ENCODE measurements at regions not wholly inside any gene's neighbourhood (a gene's known extent, or its start where the extent isn't known, plus 50 kb on each side); places are given as distances from the start of the nearest gene placed in this dataset.

DNA sequence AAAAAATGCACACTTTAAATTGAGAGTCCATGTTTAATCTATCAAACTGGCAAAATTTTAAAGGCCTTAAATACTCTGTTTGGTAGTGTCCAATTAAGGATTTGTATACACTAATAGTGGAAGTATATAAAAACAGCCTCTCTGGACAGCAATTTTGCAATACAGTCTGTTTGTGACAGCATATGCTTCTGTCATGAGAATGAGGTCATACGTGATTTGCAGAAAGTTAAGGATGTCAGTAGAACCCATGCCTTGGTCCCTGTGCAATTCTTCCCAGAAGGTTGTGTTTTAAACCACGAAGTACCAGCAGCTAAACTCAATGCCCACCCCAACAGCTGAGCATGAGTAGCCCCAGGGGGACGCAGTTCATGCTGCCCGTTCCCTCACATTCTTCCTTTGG, 78.4 kb downstream of the AIPL1 start:
- intact Hi-C loops (cut with micrococcal nuclease) = no loop called here
- in situ Hi-C loops (cut with MboI) = no loop called here
- H2AFZ ChIP-seq (ENCODE audit: low read depth, low read length) = no peak overlapping the region
- H3K9me1 ChIP-seq (ENCODE audit: control insufficient read depth, insufficient read depth, low read length) = no peaks in the 10 kb centered on the region
- no peaks in the 10 kb centered on the region for H3K9me3 ChIP-seq (replicated peaks; ENCODE audit: control insufficient read depth, insufficient read depth, low read depth, low read length)
- TF ChIP-seq STAG1 (CRISPR knock-in tag; IDR thresholded peaks at IDR 0.05; ENCODE audit: borderline replicate concordance) = no peak
- TF ChIP-seq, protein P1, sequence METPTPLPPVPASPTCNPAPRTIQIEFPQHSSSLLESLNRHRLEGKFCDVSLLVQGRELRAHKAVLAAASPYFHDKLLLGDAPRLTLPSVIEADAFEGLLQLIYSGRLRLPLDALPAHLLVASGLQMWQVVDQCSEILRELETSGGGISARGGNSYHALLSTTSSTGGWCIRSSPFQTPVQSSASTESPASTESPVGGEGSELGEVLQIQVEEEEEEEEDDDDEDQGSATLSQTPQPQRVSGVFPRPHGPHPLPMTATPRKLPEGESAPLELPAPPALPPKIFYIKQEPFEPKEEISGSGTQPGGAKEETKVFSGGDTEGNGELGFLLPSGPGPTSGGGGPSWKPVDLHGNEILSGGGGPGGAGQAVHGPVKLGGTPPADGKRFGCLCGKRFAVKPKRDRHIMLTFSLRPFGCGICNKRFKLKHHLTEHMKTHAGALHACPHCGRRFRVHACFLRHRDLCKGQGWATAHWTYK (CRISPR knock-in tag; IDR thresholded peaks at IDR 0.05) = no peak
- no peak for TF ChIP-seq HMGN3 (IDR thresholded peaks at IDR 0.05; ENCODE audit: borderline replicate concordance, extremely low read depth, insufficient read length, low read depth, low read length)
- no peak overlapping the region for H3K4me2 ChIP-seq (ENCODE audit: insufficient read depth, low read length)
- no peak overlapping the region for H3K27ac ChIP-seq (ENCODE audit: extremely low read depth, low read depth, low read length)
- H3K36me3 ChIP-seq (ENCODE audit: control insufficient read depth, insufficient read depth, low read length) = no peaks in the 10 kb centered on the region
- H3K79me2 ChIP-seq (ENCODE audit: control insufficient read depth, insufficient read depth, low read length) = no peaks in the 10 kb centered on the region
- no peak for ATAC-seq
- no peak for FAIRE-seq
- H3K4me1 ChIP-seq (replicated peaks in 1 of 2; ENCODE audit: control insufficient read depth in 2 of 2, insufficient read depth in 2 of 2, low read length in 2 of 2) = no peaks in the 10 kb centered on the region
- CTCF ChIA-PET (ENCODE audit: low intra/inter-chr PET ratio) = no interaction called here
- no TSS peak for BruUV-seq (replicated peaks)
- H3K4me3 ChIP-seq = no peak overlapping the region
- 5% methylated on average over 4 of the region's 4 CpGs for WGBS (ENCODE audit: insufficient coverage, low coverage, missing lambda C conversion rate)
- no peaks in the 10 kb centered on the region; a peak in 1 of 5 replicates for H3K27me3 ChIP-seq (ENCODE audit: control insufficient read depth in 2 of 2, insufficient read depth in 2 of 2, low read length in 2 of 2)
- H3K9ac ChIP-seq (ENCODE audit: insufficient read depth in 1 of 2, low read depth in 2 of 2, low read length in 2 of 2) = no peak overlapping the region
- no peaks in the 10 kb centered on the region for H4K20me1 ChIP-seq (replicated peaks; ENCODE audit: control insufficient read depth, insufficient read depth, low read length)
- POLR2A ChIA-PET = no interaction called here
- DNase-seq (ENCODE audit: extremely low read depth in 1 of 4, low spot score in 3 of 4) = no peak

DNA sequence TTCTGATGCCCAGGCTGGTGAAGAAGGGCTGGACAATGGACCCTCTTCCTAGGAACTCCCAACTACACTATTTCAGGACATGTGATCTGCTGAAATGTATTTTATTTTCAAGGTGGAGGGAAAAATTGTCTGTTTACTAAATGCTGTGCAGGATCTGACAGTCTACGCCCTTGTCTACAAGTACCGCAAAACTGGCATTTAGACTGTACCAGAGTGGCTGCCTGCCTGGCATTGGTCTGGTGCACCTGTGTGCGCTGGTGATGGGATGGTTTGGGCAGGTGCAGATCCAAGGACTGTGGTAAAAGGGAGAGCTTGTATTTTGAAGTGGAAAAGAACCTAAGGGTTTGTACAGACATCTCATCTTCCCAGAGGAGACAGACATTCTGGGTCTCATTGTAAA, 79.7 kb downstream of the AIPL1 start:
- no peaks in the 10 kb centered on the region for H3K9me3 ChIP-seq (replicated peaks; ENCODE audit: control insufficient read depth, insufficient read depth, low read depth, low read length)

More for the DNA sequence above, 79.7 kb downstream of the AIPL1 start:
- intact Hi-C loops (cut with micrococcal nuclease) (no loop called here), in situ Hi-C loops (cut with MboI) (no loop called here)
- Histone ChIP-seq H3K9me1 (ENCODE audit: control insufficient read depth, insufficient read depth, low read length) (no peaks in the 10 kb centered on the region), H3K9ac (ENCODE audit: insufficient read depth in 1 of 2, low read depth in 2 of 2, low read length in 2 of 2) (no peak overlapping the region), H3K27ac (ENCODE audit: extremely low read depth, low read depth, low read length) (no peak overlapping the region), H4K20me1 (replicated peaks; ENCODE audit: control insufficient read depth, insufficient read depth, low read length) (no peaks in the 10 kb centered on the region), H3K27me3 (ENCODE audit: control insufficient read depth in 2 of 2, insufficient read depth in 2 of 2, low read length in 2 of 2) (no peaks in the 10 kb centered on the region; a peak in 1 of 5 replicates), H3K4me3 (no peak overlapping the region), H3K79me2 (ENCODE audit: control insufficient read depth, insufficient read depth, low read length) (no peaks in the 10 kb centered on the region), H2AFZ (ENCODE audit: low read depth, low read length) (no peak overlapping the region), H3K36me3 (ENCODE audit: control insufficient read depth, insufficient read depth, low read length) (no peaks in the 10 kb centered on the region), H3K4me1 (replicated peaks in 1 of 2; ENCODE audit: control insufficient read depth in 2 of 2, insufficient read depth in 2 of 2, low read length in 2 of 2) (no peaks in the 10 kb centered on the region), H3K4me2 (ENCODE audit: insufficient read depth, low read length) (no peak overlapping the region)
- FAIRE-seq (no peak), ATAC-seq (no peak), DNase-seq (ENCODE audit: extremely low read depth in 1 of 4, low spot score in 3 of 4) (no peak)
- ChIA-PET POLR2A (no interaction called here), CTCF (ENCODE audit: low intra/inter-chr PET ratio) (no interaction called here)
- WGBS (ENCODE audit: insufficient coverage, low coverage, missing lambda C conversion rate) = 0% methylated on average over 3 of the region's 3 CpGs
- BruUV-seq (replicated peaks) = no TSS peak
- no peak for TF ChIP-seq CBFA2T3 (IDR thresholded peaks at IDR 0.05)

Data from K562 (cell line).